ENCODE measurements at regions not wholly inside any gene's neighbourhood (a gene's known extent, or its start where the extent isn't known, plus 50 kb on each side); places are given as distances from the start of the nearest gene placed in this dataset.
A peak's percentile ranks its signal among the peaks of the same experiment; 100 is the strongest.

DNA sequence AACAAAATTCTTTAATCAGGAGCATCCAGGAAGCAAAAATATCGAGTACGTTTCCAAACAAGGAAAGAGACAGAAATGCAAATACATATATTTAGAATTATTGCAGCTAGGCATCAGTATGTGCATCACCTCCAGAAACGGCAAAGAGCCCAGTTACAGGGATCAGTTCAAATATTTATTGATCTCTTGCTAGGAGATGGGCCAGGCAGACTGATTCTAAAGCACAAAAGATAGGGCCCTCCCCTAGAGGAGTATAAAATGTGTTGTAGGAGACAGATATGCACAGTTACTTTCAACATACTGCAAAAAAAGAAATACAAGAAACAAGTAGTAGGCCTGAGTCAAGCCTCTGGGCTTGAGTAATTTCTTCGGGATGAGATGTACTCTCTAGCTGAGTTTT lies 80.7 kb upstream of the NHSL1 start:
- no peak for DNase-seq

DNA sequence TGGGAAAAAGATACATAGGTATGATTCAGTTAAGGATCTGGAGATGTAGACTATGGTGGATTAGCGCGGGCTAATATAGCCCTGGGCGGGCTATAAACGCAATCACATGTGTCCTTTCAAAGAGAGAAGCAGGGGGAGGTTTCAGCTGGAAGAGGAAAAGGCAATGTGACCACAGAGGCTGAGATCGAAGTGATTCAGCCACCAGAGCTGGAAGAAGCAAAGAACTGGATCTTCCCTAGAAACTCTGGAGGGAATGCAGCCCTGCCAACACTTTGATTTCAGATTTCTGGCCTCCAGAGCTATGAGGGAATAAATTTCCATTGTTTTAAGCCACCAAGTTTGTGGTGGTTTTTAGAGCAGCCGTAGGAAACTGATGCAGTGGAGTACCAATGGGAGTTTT lies 81.5 kb upstream of the NHSL1 start:
- DNase-seq, result no peak

DNA sequence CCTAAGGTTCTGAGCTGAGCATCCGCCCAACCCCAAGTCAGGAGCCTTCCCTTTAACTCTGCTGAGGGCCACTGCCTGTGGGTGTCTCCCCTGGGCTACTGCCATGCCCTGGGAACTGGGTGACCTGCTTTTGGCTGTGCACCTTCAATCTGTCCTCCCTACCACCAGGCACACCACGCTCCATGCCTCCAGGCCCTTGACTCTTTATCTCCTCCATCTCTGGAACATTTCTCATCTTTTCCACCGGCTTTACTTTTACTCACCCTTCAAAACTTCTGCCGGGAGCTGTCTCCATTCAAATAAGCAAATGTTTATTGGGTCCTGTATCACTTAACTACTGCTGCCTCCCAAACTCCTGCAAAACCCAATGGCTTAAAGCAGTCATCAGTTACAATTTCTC lies 83.3 kb upstream of the NHSL1 start:
- no peak for DNase-seq

DNA sequence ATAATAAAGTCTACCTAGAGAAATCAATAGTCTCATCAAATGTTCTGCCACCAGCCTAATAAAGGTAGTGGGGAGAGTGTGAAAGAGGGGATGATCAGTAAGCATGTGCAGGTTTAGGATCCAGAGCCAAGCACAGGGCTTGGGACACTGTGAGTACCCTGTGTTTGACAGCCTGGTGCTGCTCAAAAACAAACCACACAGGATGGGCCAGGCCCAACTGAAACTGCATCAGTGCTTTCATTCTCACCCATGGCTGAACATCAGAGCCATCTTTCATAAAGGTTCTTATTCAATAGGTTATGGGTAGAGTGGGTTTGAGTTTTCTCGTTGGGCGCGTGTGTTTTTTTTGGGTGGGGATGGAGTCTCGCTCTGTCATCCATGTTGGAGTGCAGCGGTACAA lies 87.3 kb upstream of the NHSL1 start:
- DNase-seq, result no peak

DNA sequence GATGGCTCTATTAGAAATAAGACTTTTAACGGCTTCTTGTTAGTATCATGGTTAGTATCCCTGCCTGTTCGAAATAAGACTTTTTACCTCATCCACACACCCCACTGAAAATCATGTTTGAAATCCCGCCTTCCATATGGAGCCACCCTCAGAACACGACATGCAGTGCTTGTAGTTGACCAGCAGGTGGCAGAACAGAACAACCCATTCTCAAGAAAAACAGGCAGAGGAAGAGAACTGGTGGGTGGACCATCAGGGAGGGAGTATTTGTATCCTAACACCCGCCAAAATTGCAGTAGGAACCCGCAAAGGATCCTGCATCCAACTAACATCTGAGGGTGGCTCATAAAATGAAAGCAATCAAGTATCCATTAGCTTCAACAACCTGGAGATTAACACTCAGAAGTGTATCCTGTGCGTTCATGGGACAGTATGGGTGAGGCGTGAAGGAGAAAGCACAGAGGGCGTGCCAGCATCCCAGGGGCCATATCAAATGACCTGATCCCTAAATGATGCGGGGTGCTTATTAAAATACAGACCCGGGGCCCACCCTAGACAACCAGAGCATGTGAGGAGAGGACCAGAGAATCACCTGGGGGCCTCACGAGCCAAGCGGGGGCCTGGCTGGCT lies 89.6 kb upstream of the NHSL1 start:
- DNase-seq, result peak; percentile 64

DNA sequence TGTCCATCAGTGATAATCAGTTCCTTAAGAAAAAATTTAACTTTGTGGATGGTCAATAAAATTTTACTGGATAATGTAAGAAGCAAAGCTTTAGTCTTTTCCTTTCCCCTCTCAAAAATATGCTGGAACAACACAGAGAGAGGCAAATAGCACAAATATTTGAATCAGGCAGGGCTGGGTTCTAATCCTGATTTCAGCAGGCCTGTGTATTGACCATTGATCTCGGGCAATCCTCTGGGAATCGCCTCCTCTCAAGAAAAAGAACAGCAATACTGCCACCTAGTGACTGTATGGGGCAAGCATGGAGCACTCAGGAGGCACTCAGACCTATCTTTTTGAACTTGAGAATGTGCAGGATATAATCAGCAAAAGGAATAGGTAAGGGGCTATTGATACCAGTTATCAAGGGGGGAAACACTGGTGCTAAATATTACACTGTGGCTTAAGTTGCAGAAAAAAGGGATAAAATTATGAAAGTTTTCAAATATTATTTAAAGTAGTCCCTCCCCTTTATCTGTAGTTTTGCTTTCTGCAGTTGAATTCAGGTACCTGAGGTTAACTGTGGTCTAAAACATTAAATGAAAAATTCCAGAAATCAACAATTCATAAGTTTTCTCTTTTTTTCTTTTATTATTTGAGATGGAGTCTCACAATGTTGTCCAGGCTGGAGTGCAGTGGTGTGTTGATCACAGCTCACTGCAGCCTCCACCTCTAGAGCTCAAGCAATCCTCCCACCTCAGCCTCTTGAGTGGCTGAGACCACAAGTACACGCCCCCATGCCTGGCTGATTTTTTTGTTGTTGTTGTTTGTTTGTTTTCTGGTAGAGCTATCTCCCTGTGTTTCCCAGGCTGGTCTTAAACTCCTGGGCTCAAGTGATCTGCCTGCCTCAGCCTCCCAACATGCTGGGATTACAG lies 91.8 kb upstream of the NHSL1 start:
- peak; percentile 49 for DNase-seq

DNA sequence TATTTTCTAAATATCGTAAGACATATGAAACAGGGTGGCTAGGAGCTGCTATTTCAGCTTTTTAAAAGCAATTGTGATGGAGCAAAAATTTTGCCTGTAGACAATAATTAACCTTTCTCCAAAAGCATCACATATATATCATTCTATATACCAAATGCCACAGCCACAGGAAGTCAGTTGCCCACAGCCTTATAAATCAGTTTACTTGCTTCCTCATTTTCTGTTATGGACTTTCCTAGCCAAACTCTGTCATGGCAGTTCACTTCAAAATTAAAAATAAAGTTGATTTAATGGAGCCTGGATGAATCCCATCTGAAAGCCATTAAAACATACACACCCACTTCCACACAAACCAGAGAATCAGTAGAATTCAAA lies 93.4 kb upstream of the NHSL1 start:
- peak; percentile 2 for DNase-seq

DNA sequence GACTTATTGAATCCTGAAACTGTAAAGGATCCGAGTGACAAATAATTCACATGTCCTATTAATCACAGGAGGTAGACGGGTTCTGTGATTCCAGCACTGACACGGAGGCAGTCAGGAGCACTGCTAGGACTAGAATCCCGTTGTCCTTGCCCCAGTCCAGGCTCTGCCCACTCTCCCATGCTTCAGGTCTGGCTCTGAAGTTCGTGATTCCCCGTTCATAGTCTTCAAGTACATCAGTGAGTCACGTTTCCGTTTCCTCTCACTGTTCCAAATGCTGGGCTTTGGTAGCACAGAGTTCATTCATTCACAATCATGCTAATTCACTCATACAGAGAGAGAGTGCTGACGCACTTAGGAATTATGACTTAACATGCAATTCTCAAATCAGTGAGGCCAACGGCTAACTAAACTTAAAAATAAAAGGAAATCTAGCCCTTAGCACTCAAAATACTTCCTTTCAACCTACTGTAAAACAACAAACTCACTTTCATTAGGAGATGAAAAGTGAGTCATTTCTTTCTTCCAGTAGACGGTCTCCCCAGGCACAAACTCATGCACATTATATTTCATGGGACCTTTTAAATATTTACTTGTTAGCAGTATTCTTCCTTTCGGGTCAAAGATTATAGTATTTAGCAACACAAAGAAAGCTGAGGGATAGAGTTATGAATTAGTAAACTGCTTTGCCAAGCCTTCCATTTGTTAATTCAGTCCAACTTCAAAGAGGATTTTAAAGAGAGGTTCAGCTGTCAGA lies 94.0 kb upstream of the NHSL1 start:
- DNase-seq, result peak; percentile 41

DNA sequence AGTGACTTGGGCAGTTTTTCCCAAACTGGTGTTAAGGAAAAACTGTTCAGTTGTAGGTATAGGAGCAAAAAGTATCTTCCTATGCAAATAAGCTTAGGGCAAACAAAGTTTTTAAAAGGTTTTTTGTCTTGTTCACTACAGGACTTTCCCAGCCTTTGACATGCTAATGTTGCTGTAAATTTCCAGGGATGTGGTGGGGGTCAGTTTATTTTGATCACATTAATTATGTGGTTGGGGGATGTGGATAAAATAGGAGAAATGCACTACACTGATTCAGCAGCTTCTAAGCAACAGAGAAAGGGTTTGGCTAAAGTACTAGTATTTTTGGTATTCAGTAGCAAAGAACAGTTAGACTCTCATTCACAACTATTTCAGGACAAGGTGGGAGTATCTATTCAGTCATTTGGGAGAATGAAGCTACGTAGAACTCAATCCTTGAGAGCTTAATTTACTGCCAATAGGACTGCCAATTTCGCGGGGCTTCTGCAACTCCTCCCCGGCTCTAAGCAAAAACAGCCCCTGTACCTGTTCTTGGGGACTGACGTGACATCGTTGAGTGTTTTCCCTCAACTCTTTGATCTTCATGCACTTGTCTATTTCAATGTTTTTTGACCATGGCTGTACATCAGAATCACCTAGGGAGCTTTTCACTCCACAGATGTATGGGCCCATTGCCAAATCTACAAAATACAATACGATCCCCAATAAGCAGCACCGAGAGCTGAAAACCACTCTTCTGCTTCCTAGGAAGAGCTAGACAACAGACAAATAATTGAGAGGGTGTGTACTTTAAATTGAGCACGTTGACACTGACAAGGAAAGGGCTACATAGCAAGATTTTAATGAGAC lies 94.8 kb upstream of the NHSL1 start:
- DNase-seq, result no peak

DNA sequence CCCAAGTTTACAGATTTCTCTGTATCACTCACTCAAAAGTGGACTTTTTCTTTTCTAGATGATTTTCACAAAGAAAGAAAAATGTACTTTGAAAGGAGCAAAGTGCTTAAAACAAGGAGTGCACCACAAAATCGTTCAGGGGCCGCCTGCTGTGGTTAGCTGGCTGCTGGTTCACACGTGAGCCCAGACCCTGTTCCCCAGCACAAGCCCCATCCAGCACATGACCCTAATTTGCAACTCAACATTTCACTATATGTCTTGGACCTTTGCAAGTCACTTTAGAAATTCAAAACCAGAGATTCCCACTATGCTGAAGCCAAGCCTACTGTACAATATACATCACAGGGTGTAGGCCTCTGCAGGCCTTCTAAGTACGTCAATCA lies 95.5 kb upstream of the NHSL1 start:
- DNase-seq, result no peak

DNA sequence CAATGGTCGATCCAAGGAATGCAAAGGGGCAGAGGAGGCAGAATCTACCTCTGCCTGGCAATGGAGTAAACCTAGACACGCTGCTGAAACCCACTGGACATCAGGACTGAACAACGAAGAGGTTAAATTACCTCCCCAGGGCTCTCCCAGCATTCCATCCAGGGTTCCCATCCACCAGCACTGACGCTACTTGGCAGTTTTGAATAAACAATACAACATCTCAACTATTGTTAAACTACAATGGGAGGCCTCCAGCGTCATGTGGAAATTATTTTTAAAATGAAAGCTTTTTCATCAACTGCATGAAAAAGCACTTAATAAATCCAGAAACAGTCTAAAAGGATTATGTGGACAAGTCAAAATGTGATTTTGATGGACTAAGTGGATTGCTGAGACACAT lies 96.8 kb upstream of the NHSL1 start:
- DNase-seq, result no peak

DNA sequence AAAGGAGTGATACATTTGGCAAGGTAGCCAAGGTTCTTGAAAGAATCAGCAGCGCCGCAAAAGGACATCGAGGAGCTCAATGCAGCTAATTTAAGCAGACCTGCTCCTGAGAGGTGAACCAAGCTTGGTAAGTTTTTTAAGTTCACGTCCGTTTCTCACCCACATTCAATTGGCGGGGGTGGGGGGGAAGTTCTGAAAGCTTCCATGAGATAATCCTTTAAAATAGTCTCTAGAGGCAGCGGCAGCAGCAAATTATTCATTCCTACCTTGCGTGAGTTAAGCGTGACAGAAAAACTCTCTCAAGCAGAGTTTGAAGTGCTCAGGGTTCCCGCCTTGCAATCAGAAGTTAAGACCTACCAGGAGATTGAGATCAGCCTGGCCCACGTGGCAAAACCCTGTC lies 97.3 kb upstream of the NHSL1 start:
- no peak for DNase-seq

DNA sequence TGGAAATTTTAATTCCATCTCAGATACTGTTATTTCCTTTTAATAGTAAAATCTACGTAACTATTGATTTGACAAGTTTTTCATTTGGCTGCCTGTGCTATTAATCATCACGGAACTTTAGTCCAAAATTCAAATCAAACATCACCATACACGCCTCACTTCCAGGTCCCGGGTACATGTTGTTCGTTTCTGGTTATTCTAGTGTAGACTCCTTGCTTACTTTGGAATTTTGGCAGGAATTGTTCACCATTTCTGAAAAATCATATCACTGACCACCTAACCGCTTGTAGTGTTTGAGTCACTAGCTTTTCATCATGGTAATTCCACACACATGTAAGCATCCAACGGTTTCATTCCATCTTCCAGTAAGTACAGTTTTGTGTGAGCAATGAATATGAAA lies 98.0 kb upstream of the NHSL1 start:
- DNase-seq, result no peak

DNA sequence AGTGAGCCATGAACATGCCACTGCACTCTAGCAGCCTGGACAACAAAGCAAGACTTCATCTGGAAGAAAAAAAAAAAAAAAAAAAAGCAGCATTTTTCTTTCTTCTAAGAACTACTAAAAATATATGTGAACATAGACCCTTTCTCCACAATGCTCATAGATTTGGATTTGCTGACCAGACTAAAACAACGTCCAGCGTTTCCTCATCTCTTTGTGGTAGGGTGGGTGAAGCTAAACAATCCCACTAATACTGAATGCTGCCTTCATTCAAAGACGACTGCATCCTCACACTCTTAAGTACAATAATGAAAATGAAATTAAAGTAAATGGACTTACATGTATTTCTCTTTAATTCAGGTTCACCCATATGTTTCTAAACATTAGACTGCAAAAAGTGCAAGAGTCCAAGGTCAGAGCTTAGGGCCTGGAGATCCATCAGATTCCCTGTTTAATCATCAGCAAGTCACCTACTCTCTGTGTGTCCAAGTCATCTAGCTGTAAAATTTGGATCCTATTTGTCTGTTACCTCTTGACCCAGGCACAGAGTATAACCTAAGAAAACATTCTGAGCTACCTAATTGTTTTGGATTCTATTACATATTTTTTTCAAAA lies 99.4 kb upstream of the NHSL1 start:
- no peak for DNase-seq

DNA sequence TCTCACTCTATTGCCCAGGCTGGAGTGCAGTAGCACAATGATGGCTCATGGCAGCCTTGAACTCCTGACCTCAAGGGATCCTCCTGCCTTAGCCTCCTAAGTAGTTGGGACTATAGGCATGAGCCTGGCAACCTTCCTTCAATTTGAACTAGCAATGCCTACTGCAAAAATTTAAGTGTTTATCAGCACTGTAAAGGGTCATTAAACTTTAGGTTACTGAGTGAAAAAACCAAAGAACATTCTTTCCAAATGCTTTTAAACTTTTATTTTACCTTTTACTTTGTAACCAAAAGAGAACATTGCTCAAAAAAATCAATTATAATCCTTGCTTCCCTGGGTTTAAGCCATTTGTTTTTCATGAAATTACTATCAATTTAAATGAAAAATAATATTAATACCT lies 101.0 kb upstream of the NHSL1 start:
- DNase-seq, result no peak

DNA sequence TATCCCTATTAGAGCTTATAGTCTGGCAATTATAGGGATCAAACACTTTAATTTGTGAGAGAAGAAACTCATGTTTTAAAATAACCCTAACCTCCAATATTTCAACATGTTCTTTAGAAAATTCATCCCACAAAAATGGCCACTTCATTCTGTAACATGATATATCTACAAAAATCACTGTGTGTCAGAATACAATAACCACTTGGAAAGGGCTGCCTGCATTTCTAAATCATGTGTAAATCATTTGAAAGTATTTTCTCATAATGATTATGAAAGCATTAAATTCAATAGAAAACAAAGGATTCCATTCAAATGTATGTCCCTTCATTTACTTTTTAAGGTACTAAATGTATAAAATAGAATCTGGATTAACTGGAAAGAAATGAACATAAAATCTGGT lies 101.4 kb upstream of the NHSL1 start:
- DNase-seq, result no peak

DNA sequence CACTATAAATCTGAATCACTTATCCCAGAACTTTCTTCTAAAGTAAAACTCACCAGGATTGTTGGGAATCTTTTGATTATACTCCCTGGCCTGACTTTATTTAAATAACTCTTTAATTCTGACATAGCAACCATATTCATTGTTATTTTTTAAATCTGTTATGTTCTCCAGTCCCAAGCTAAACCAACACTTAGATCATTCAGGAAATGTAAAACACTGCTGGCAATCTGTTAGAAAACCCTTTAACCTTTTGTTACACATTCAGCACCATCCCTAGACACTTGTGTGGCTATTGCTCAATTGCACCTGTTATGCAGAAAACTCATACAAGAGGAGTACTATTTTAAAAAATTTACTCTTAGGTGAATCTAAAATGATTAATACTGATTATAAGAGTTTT lies 101.8 kb upstream of the NHSL1 start:
- no peak for DNase-seq

DNA sequence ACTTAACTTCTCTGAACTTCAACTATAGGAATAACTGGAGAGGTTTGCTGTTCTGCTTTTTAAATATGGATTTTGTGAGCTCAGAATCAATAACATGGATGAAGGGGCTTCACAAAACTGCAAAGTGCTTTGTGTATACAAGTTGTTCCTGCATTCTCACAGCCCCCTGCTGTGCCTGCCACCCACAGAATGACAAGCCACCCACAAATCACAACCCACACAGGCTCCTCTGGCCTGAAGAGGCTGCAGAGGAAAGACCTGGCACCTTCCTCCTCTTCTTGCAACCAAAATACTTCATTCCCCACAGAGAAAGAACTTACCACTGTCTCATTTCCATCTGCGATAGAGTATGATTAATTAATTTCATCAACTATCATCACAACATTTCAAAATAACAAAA lies 106.7 kb upstream of the NHSL1 start:
- DNase-seq, result no peak

DNA sequence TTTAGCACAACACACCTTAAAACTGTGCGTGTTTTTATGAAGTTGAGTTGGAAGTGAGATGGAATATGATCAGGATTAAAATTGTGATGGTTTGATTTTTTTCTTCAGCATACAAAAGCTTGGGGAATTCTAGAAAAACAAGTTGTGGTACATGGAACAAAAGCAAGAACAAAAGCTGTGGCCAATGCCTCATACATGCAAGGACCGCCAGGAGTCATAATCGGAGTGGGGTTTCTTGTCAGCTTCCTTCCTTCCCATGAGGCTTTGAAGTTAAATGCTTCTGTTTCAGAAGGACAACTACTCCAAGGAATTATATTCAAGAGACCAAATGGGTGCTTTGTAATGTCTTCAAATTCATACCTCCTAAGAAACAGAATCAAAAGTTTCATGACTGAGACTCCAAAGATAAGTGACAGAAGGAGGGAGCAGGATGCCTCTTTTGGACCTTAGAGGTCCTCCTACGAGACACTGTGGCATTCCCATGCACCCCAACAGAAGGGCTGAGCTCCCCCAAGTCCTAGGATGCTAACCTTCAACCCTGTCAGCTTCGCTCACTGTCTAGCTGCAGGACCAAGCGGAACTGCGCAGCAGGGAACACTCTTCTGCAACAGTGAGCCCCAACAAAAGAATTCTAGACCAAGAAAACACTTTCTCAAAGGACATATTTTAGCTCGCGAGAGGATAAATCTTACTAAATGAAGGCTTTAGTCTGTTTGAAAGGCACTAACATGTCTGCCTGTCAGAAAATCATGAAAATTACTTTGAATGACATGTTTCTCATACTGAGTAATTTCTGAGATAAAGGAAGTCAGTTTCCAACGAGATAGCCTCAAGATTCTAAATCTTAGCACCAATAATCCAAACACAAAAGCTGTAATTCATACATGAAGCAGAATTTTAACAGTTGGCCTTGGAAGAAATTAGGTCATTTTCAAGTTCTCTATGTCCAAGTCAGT lies 108.5 kb upstream of the NHSL1 start:
- DNase-seq, result no peak

DNA sequence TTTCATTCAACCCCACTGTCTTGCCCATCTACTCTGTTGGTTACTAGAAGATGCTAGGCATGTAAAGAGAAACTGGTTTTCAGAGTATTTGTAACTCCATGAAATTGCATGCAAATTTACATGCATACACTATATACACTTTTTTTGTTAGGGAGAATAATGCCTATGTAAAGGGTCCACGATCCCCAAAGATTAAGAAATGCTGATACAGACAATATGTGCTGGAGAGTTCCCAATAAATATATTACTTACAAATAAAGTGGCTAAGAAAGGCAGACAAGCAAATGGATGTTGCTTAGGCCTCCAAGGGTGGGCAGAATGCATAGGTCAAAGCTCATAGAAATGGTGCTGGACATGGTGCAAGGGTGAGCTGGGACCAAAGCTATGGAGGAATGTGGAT lies 109.6 kb upstream of the NHSL1 start:
- no peak for DNase-seq

DNA sequence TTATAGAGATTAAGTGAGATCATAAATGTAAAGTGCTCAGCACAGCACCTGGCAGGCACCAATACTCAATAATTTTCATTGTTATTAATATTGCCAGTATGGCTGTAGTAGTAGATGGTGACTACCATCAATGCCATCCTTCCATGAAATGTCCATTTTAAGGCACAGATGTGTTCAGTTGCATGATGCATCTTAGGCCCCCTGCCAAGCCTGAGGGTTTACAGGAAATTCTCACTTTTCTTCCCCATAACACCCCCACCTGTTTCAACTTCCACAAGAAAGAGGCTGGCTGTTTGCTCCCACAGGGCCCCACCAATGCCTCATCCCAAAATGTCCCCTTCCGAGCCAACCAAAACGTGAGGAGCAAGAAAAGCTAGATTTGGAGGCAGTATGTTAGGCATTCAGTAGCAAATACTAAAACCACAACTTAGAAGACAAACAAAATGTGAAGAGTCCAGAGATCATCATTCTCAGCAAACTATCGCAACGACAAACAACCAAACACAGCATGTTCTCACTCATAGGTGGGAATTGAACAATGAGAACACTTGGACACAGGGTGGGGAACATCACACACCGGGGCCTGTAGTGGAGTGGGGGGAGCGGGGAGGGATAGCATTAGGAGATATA lies 110.6 kb upstream of the NHSL1 start:
- DNase-seq, result no peak

Measured in CD4-positive, alpha-beta T cell treated with Interleukin-12 subunit alpha and Interleukin-12 subunit beta, for 1 hour (primary cell).